ENCODE measurements at regions not wholly inside any gene's neighbourhood (a gene's known extent, or its start where the extent isn't known, plus 50 kb on each side); places are given as distances from the start of the nearest gene placed in this dataset.

DNA sequence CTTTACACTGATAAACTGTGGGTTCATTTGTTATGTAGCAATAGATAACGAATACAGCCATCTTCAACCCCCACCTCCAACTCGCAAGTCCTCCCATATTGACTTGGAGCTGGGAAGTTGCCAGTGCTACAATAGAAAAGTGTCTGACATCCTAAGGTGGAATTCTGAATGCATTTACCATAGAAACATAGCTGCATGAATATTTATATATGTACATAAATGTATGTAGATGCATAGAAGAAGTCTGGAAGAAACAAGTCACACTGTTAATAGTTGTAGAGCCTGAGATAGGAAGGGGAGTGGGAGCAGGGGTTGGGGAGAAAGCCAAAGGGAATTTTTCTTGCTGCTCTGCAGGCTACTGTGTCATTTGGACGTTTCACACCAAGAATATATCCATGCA lies 88.1 kb upstream of the SSBP2 start:
- H3K9me3 ChIP-seq (replicated peaks in 1 of 11), result no peaks in the 10 kb centered on the region
- H3K9ac ChIP-seq, result no peak overlapping the region
- no peaks in the 10 kb centered on the region for H4K20me1 ChIP-seq
- H3K27ac ChIP-seq, result no peak overlapping the region
- no peak overlapping the region for H3K4me3 ChIP-seq
- TF ChIP-seq Cebpa-rat (IDR thresholded peaks at IDR 0.05), result no peak
- no peaks in the 10 kb centered on the region for H3K27me3 ChIP-seq
- no peak overlapping the region for H3K4me2 ChIP-seq
- H3K4me1 ChIP-seq, result peaks cover 0 to 9% (median 0%) of the 10 kb centered on the region in 10 experiments; a peak in 3 of 20 replicates
- H3K36me3 ChIP-seq, result no peaks in the 10 kb centered on the region

DNA sequence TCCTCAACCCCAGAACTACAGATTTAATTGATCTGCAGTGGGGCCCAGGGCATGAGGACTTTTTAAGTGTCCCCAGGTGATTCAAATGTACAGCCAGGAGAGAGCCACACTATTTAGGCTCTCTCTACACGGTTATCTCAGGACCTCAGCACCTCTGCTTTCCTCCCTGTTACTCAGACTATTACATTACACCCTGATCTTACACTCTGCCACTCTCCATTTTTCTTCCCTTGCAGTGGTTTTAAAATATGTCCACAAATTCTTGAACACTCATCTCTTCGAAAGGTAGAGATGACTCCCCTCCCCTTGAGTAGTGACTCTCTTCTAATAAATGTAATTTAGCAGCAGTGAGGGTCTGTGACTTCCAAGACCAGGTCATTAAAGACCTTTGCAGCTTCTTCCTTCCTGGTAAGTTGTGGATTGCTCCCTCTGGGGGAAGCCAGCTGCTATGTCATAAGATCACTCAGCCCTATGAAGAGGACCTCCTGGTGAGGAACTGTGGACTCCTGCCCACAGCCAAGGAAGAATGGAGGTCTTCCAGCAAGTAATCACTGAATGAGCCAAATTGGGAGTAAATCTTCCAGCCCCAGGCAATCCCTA lies 87.5 kb upstream of the SSBP2 start:
- Histone ChIP-seq H3K4me3 (no peak overlapping the region), H3K9ac (no peak overlapping the region), H3K27me3 (no peaks in the 10 kb centered on the region), H3K9me3 (replicated peaks in 1 of 11) (no peaks in the 10 kb centered on the region), H3K4me2 (peak overlapping the region in 1 of 11 experiments; percentile 15; a peak in 1 of 22 replicates), H3K36me3 (no peaks in the 10 kb centered on the region), H3K4me1 (peaks cover 0 to 12% (median 0%) of the 10 kb centered on the region in 10 experiments; a peak in 5 of 20 replicates), H4K20me1 (no peaks in the 10 kb centered on the region), H3K27ac (no peak overlapping the region)
- TF ChIP-seq Cebpa-rat (IDR thresholded peaks at IDR 0.05), result no peak

DNA sequence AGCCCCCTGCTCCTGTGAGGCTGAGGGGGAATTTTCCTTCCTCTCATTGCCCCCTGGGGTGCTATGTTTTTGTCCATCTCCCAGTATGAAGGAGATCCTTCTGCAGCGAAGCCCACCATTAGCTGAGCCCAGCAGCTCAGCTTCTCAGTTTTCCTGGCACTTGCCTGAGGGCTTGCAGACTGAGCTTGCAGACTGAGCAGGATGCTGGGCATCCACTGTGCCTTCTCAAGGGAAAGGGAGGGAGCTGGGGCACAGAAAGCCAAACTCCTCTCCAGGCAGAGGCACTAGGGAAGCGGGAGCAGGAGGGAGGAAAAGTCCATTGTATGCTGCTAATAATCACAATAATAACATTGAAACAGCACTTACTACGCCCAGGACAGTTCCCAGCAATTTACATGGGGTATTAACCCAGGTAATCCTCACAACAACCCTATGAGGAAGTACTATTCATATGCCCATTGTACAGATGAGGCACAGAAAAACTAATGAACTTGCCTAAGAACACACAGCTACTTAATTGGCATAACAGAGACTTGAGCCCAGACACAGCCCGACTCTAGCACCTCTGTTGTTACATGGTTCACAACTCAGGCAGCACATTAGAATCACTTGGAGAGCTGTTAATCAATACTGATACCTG lies 86.9 kb upstream of the SSBP2 start:
- Histone ChIP-seq H3K9me3 (replicated peaks in 1 of 11) (no peaks in the 10 kb centered on the region), H3K4me2 (0 out of 22 replicates have a peak overlapping the region, but pooled peaks of 1 of the 11 experiments have one; percentile 15), H3K27me3 (no peaks in the 10 kb centered on the region), H3K9ac (no peak overlapping the region), H3K36me3 (no peaks in the 10 kb centered on the region), H3K4me1 (peaks cover 0 to 18% (median 0%) of the 10 kb centered on the region in 10 experiments; a peak in 5 of 20 replicates), H3K27ac (no peak overlapping the region), H3K4me3 (no peak overlapping the region), H4K20me1 (no peaks in the 10 kb centered on the region)
- TF ChIP-seq Cebpa-rat (IDR thresholded peaks at IDR 0.05), result no peak

DNA sequence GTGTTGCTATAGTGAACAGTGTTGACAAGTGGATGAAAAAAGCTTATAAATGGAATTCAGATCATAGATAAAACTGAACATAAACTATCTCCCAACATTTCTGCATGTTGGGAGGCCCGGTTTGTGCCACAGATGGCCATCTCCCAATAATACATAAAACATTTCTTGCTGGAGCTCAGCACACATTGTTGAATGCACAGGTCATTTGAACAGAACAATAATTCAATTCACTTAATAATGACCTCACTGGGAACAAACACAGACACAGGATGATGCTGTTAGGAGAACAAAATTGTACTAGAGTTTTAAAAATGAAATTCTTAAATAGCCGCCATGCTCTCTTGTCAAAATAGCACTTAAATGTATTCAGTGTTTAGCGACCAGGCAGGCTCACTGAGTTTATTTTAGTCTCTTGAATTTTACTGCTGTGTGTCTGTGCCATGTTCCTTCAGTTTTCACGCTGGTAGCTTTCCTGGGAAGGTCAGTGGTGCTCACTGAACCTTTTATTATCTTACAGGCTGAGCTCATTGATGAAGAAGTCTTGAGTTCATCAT lies 85.0 kb upstream of the SSBP2 start:
- Histone ChIP-seq H4K20me1 (no peaks in the 10 kb centered on the region), H3K27me3 (no peaks in the 10 kb centered on the region), H3K4me3 (no peak overlapping the region), H3K4me2 (no peak overlapping the region), H3K9ac (no peak overlapping the region), H3K27ac (no peak overlapping the region), H3K9me3 (replicated peaks in 1 of 11) (no peaks in the 10 kb centered on the region), H3K4me1 (peaks cover 0 to 32% (median 0%) of the 10 kb centered on the region in 10 experiments; a peak in 7 of 20 replicates), H3K36me3 (no peaks in the 10 kb centered on the region)
- no peak for TF ChIP-seq Cebpa-rat (IDR thresholded peaks at IDR 0.05)

DNA sequence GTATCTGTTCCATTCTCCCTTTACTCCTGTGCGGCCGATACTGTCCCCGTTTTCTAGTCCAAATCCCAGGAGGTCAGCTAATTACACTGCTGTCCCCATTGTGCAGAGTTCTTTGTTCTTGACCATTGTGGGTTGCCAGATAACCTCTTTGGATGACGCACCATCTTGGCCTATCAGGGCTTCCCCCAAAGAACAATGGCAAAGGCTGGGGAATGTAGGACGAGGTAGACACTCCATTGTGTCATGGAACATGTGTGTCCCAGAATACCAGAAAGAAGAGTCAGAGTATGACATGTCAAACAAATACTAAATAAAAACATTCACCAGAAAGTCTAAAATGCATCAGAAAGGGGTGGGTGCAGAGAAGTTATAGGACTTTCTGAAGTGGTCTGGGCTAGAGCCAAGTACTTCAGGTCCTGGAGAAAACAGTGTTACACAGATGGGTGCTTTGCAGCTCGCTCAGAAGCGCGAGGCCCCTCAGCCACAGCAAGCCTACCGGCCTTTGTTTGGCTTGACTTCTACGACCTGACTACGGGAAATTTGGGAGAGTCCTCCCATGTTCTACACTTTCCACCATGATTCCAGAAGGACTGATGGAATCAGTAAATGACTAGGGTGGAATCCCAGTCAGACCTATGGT lies 83.2 kb upstream of the SSBP2 start:
- H3K4me3 ChIP-seq, result no peak overlapping the region
- no peaks in the 10 kb centered on the region for H4K20me1 ChIP-seq
- peaks cover 0 to 48% (median 0%) of the 10 kb centered on the region in 10 experiments; a peak in 8 of 20 replicates for H3K4me1 ChIP-seq
- no peak for TF ChIP-seq Cebpa-rat (IDR thresholded peaks at IDR 0.05)
- H3K36me3 ChIP-seq, result no peaks in the 10 kb centered on the region
- H3K4me2 ChIP-seq, result no peak overlapping the region
- H3K27me3 ChIP-seq, result no peaks in the 10 kb centered on the region
- H3K9ac ChIP-seq, result no peak overlapping the region
- no peak overlapping the region for H3K27ac ChIP-seq
- no peaks in the 10 kb centered on the region for H3K9me3 ChIP-seq (replicated peaks in 1 of 11)

DNA sequence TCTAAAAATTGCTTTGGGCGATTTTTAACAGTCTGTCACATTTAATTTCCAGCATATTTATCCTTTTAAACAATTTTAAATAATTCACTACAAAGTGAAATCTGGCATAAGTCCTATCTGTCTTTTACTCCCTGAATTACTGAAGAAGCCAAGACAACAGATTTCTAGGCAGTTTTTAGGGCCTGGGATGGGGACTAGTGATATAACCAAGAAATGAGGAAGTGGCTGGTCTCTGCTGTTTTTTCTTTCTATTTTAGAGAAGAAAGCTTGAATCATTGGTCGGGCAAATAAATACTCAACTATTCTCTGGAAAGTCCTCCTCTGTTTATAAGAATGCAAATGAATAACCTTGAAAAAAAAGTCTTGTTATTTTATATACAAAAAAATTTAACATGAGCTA lies 79.7 kb upstream of the SSBP2 start:
- Histone ChIP-seq H3K9me3 (replicated peaks in 1 of 11) (no peaks in the 10 kb centered on the region), H3K27ac (no peak overlapping the region), H3K4me2 (peak overlapping the region in 4 of 11 experiments; percentile 7 to 66 (median 48); a peak in 5 of 22 replicates), H3K4me3 (no peak overlapping the region), H3K27me3 (no peaks in the 10 kb centered on the region), H3K4me1 (peaks cover 0 to 42% (median 0%) of the 10 kb centered on the region in 10 experiments; a peak in 8 of 20 replicates), H3K9ac (no peak overlapping the region), H4K20me1 (no peaks in the 10 kb centered on the region), H3K36me3 (no peaks in the 10 kb centered on the region)
- no peak for TF ChIP-seq Cebpa-rat (IDR thresholded peaks at IDR 0.05)

DNA sequence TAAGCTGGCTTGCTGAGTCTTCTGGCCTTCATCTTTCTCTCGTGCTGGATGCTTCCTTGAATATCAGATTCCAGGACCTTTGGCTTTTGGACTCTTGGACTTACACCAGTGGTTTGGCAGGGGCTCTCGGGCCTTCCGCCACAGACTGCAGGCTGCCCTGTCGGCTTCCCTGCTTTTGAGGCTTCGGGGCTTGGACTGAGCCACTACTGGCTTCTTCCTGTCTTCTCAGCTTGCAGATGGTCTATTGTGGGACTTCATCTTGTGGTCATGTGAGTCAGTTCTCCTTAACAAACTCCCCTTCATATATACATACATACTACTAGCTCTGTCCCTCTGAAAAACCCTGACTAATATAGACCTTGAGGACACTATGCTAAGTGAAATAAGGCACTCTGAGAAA lies 78.3 kb upstream of the SSBP2 start:
- H3K27me3 ChIP-seq, result no peaks in the 10 kb centered on the region
- H3K9me3 ChIP-seq (replicated peaks in 1 of 11), result 0 out of 22 replicates have a peak, but pooled peaks cover 0 to 1% (median 0%) of the 10 kb centered on the region in 11 experiments
- no peak overlapping the region for H3K9ac ChIP-seq
- peaks cover 0 to 52% (median 5%) of the 10 kb centered on the region in 10 experiments; a peak in 11 of 20 replicates for H3K4me1 ChIP-seq
- TF ChIP-seq Cebpa-rat (IDR thresholded peaks at IDR 0.05), result no peak
- H3K4me3 ChIP-seq, result no peak overlapping the region
- no peak overlapping the region for H3K27ac ChIP-seq
- H3K4me2 ChIP-seq, result peak overlapping the region in 2 of 11 experiments; percentile 11 to 58; a peak in 3 of 22 replicates
- H3K36me3 ChIP-seq, result no peaks in the 10 kb centered on the region
- H4K20me1 ChIP-seq, result no peaks in the 10 kb centered on the region

DNA sequence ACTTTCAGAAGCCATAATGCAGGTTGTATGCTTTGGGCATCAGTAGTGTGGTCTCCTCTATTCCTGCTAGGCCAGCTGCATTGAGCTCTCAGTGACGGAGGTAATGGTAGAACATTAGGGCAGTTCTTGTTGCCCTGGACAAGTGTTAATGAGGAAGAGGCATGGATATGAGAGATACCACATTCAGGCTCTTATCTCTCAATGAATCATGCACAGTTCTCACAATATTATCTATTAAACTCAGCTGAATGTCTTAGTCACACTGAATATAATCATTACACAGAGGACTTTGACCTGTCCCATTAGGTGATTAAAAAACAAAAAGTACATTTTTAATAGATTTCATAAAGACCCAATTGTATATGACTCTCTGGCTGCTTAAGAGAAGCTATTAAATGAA lies 76.6 kb upstream of the SSBP2 start:
- Histone ChIP-seq H3K27ac (no peak overlapping the region), H3K4me2 (no peak overlapping the region), H3K27me3 (no peaks in the 10 kb centered on the region), H3K36me3 (no peaks in the 10 kb centered on the region), H3K9ac (no peak overlapping the region), H3K4me3 (no peak overlapping the region), H3K4me1 (peaks cover 0 to 41% (median 5%) of the 10 kb centered on the region in 10 experiments; a peak in 11 of 20 replicates), H4K20me1 (no peaks in the 10 kb centered on the region), H3K9me3 (replicated peaks in 1 of 11) (peaks cover 0 to 16% (median 10%) of the 10 kb centered on the region in 11 experiments; a peak in 13 of 22 replicates)
- no peak for TF ChIP-seq Cebpa-rat (IDR thresholded peaks at IDR 0.05)

DNA sequence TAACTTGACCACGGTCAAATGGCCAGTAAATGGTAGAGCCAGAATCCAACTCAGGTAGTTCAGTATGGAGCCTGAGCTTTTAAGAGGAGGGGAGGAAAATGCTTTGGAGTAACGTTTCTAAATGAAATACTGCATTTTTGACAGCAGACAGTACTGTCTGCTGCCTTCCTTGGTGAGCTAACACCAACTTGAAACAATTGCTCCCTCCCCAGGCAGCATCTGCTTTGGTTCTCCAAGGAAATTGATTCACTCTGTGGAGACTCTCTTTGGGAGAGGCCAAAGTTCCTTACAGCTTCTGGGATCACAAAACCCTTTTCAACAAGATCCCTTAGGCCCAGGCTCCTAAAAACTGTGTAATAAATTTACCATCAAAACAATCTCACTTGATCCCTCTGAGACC lies 75.2 kb upstream of the SSBP2 start:
- no peak overlapping the region for H3K9ac ChIP-seq
- H4K20me1 ChIP-seq, result no peaks in the 10 kb centered on the region
- H3K9me3 ChIP-seq (replicated peaks in 1 of 11), result peaks cover 0 to 16% (median 10%) of the 10 kb centered on the region in 11 experiments; a peak in 13 of 22 replicates
- H3K4me3 ChIP-seq, result no peak overlapping the region
- H3K4me2 ChIP-seq, result no peak overlapping the region
- no peak for TF ChIP-seq Cebpa-rat (IDR thresholded peaks at IDR 0.05)
- no peaks in the 10 kb centered on the region for H3K27me3 ChIP-seq
- H3K36me3 ChIP-seq, result no peaks in the 10 kb centered on the region
- no peak overlapping the region for H3K27ac ChIP-seq
- peaks cover 0 to 41% (median 5%) of the 10 kb centered on the region in 10 experiments; a peak in 11 of 20 replicates for H3K4me1 ChIP-seq
